ENCODE measurements at regions not wholly inside any gene's neighbourhood (a gene's known extent, or its start where the extent isn't known, plus 50 kb on each side); places are given as distances from the start of the nearest gene placed in this dataset.
"Not testable (repeated sequence)": the region's sequence is repeated elsewhere in the genome, so short reads cannot be mapped to it uniquely, and the experiment has no call there.

DNA sequence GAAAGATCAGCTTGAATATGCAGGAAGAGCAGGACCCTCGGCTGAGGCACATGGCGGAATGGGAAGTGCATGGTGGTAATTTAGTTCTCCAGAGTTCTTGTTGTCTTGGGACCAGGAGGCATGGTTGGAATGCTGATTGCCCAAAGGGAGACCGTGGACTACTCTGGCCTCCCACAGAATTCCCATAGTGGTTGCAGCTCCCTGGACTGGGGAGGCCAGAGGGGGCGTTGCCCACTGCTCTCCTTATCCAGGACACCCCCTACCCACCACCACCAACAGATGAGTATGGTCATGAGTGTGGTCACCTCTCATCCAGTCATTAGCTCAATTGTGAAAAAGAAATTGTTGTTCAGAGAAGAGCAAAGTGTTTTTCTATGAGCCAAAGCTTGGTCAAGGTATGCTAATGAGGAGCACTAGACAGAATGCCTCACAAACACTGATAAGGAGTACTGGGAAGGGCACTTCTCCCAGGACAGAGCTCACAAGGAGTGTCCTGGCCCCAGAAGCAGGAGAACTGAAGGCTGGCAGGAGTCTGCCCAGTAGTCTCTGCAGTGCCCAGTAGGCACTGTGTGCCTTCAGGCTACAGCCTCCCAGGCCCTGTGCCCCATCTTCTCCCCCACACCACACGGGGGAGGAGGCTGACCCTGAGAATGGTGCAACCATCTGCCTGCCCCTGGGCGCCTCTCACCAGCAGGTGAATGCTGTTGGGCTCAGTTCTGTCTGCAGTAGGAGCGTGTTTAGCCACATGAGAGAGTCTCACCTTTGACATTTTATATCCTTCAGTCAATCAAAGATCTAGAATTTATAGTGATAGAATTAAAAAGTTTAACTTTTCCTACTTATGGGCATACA lies 51.4 kb upstream of the NEK3 start:
- H3K4me3 ChIP-seq (ENCODE audit: low read depth, low read length), result not testable (repeated sequence)

Data from GM12875 (cell line).